H9 (cell line): ENCODE measurements at regions not wholly inside any gene's neighbourhood (a gene's known extent, or its start where the extent isn't known, plus 50 kb on each side); places are given as distances from the start of the nearest gene placed in this dataset.

Experiments
- DNase-seq: peaks from one replicate; pipeline ENCODE4 v3.0.0-alpha.2; 2017
- H2AFZ ChIP-seq: one replicate; pipeline ENCODE4 v1.6.1; 2013; ENCODE audit warnings: mild to moderate bottlenecking, low read length, control low read depth, moderate library complexity
- H2AK5ac ChIP-seq: 2 replicates; pipeline ENCODE4 v1.6.1; 2013; ENCODE audit warnings: low read length, control low read depth, mixed read lengths; ENCODE audit not compliant: insufficient read length
- H2BK120ac ChIP-seq: one replicate; pipeline ENCODE4 v1.6.1; 2013; ENCODE audit warnings: low read depth, mild to moderate bottlenecking, low read length, control low read depth, inconsistent platforms; ENCODE audit not compliant: poor library complexity, severe bottlenecking
- H2BK12ac ChIP-seq: 2 replicates; pipeline ENCODE4 v1.6.1; 2013; ENCODE audit warnings: low read length, control low read depth, mixed read lengths, low read depth; ENCODE audit not compliant: insufficient read length
- H2BK15ac ChIP-seq: 2 replicates; pipeline ENCODE4 v1.6.1; 2013; ENCODE audit warnings: low read depth, low read length, control low read depth
- H2BK20ac ChIP-seq: one replicate; pipeline ENCODE4 v1.6.1; 2013; ENCODE audit warnings: low read depth, mild to moderate bottlenecking, low read length, control low read depth, inconsistent platforms; ENCODE audit not compliant: poor library complexity, severe bottlenecking
- H2BK5ac ChIP-seq: 2 replicates; pipeline ENCODE4 v1.6.1; 2013; ENCODE audit warnings: low read length, control low read depth, mixed read lengths; ENCODE audit not compliant: insufficient read length
- H3K14ac ChIP-seq: 2 replicates; pipeline ENCODE4 v1.6.1; 2013; ENCODE audit warnings: low read length, control low read depth; ENCODE audit not compliant: insufficient read depth
- H3K18ac ChIP-seq: 2 replicates; pipeline ENCODE4 v1.6.1; 2013; ENCODE audit warnings: low read depth, mild to moderate bottlenecking, mixed read lengths, low read length, control low read depth; ENCODE audit not compliant: insufficient read length
- H3K23ac ChIP-seq: 2 replicates; pipeline ENCODE4 v1.6.1; 2013; ENCODE audit warnings: low read length, control low read depth, mixed read lengths, low read depth; ENCODE audit not compliant: insufficient read length
- H3K23me2 ChIP-seq: 2 replicates; pipeline ENCODE4 v1.6.1; 2013; ENCODE audit warnings: low read depth, mild to moderate bottlenecking, mixed read lengths, low read length, control low read depth; ENCODE audit not compliant: insufficient read length, poor library complexity, severe bottlenecking
- H3K27ac ChIP-seq: 2 replicates; pipeline ENCODE4 v1.5.1; 2013; ENCODE audit warnings: low read length, control low read depth, mixed read lengths, low read depth; ENCODE audit not compliant: insufficient read length
- H3K27me3 ChIP-seq: 2 replicates; pipeline ENCODE4 v1.6.1; 2013; ENCODE audit warnings: low read length, control low read depth, inconsistent platforms; ENCODE audit not compliant: insufficient read depth
- H3K4ac ChIP-seq: 2 replicates; pipeline ENCODE4 v1.6.1; 2013; ENCODE audit warnings: low read depth, mild to moderate bottlenecking, control low read depth, inconsistent platforms, low read length, moderate library complexity
- H3K4me1 ChIP-seq: 2 replicates; pipeline ENCODE4 v1.6.1; 2013; ENCODE audit warnings: low read length, control low read depth, inconsistent platforms; ENCODE audit not compliant: insufficient read depth
- H3K4me2 ChIP-seq: 2 replicates; pipeline ENCODE4 v1.6.1; 2013; ENCODE audit warnings: low read length, control low read depth, mixed read lengths; ENCODE audit not compliant: insufficient read length, insufficient read depth
- H3K56ac ChIP-seq: 2 replicates; pipeline ENCODE4 v1.6.1; 2013; ENCODE audit warnings: low read depth, mild to moderate bottlenecking, mixed read lengths, low read length, control low read depth; ENCODE audit not compliant: insufficient read length
- H3K79me1 ChIP-seq: 2 replicates; pipeline ENCODE4 v1.6.1; 2013; ENCODE audit warnings: low read depth, mild to moderate bottlenecking, moderate library complexity, low read length, control low read depth, inconsistent platforms; ENCODE audit not compliant: insufficient read depth, poor library complexity, severe bottlenecking
- H3K79me2 ChIP-seq: 2 replicates; pipeline ENCODE4 v1.6.1; 2013; ENCODE audit warnings: low read length, control low read depth, inconsistent platforms; ENCODE audit not compliant: insufficient read depth
- H3K9ac ChIP-seq: 2 replicates; pipeline ENCODE4 v1.6.1; 2013; ENCODE audit warnings: low read length, control low read depth, mixed read lengths; ENCODE audit not compliant: insufficient read length; ENCODE audit errors: extremely low read depth
- H3K9me3 ChIP-seq: one replicate; pipeline ENCODE4 v1.6.1; 2013; ENCODE audit warnings: low read depth, low read length, inconsistent platforms; ENCODE audit not compliant: control insufficient read depth
- H3T11ph ChIP-seq: one replicate; pipeline ENCODE4 v1.6.1; 2013; ENCODE audit warnings: mild to moderate bottlenecking, low read length, control low read depth, inconsistent platforms
- H4K20me1 ChIP-seq: one replicate; pipeline ENCODE4 v1.6.1; 2013; ENCODE audit not compliant: control insufficient read depth, insufficient read length, insufficient read depth
- H4K5ac ChIP-seq: 2 replicates; pipeline ENCODE4 v1.6.1; 2013; ENCODE audit warnings: low read depth, mild to moderate bottlenecking, mixed read lengths, low read length, control low read depth; ENCODE audit not compliant: insufficient read length
- H4K8ac ChIP-seq: replicated peaks from 2 replicates; pipeline ENCODE4 v1.6.1; 2013; ENCODE audit warnings: low read length, control low read depth, mixed read lengths, low read depth; ENCODE audit not compliant: insufficient read length
- H4K91ac ChIP-seq: 2 replicates; pipeline ENCODE4 v1.6.1; 2013; ENCODE audit warnings: low read depth, mild to moderate bottlenecking, moderate library complexity, mixed read lengths, low read length, control low read depth; ENCODE audit not compliant: insufficient read length
- H3K27ac Mint-ChIP-seq, 3 experiments: 2 replicates in 2 of 3; 3 replicates in 1 of 3; pipeline ENCODE4 v1.8.0; 2020 to 2021; ENCODE audit warnings: mixed read lengths in 3 of 3, mild to moderate bottlenecking in 1 of 3, moderate library complexity in 1 of 3
- H3K27me3 Mint-ChIP-seq: 2 replicates; pipeline ENCODE4 v1.8.0; 2021; ENCODE audit warnings: low read depth, mild to moderate bottlenecking, moderate library complexity, mixed read lengths
- H3K36me3 Mint-ChIP-seq, 3 experiments: 2 replicates in 2 of 3; 3 replicates in 1 of 3; pipeline ENCODE4 v1.8.0; 2020 to 2021; ENCODE audit warnings: low read depth in 3 of 3, mixed read lengths in 3 of 3; ENCODE audit not compliant: insufficient read depth in 1 of 3
- H3K4me1 Mint-ChIP-seq, 2 experiments: 2 replicates each; pipeline ENCODE4 v1.8.0; 2020; ENCODE audit warnings: mixed read lengths in 2 of 2
- H3K4me3 Mint-ChIP-seq, 2 experiments: 2 replicates in 1 of 2; 3 replicates in 1 of 2; pipeline ENCODE4 v1.8.0; 2020 to 2021; ENCODE audit warnings: mild to moderate bottlenecking in 2 of 2, mixed read lengths in 2 of 2, moderate library complexity in 1 of 2
- H3K9me3 Mint-ChIP-seq, 2 experiments: 2 replicates in 1 of 2; 3 replicates in 1 of 2; pipeline ENCODE4 v1.8.0; 2020; ENCODE audit warnings: mild to moderate bottlenecking in 2 of 2, mixed read lengths in 2 of 2, moderate library complexity in 1 of 2
- WGBS: extraction: QIAGEN DNeasy Blood & Tissue Kit; methylation state at CpG from one replicate; pipeline ENCODE4 v1.1.7; 2013; ENCODE audit warnings: missing lambda C conversion rate, low lambda C conversion rate, mixed read lengths; ENCODE audit not compliant: insufficient read length; ENCODE audit errors: extremely low coverage; 5-methylcytosine and 5-hydroxymethylcytosine counted together
- TF ChIP-seq, protein P1 (sequence below): fragments of 200-600 bp; sonication (generic); conservative IDR thresholded peaks from 3 replicates; pipeline ENCODE4 v1.8.0; 2021; ENCODE audit warnings: antibody characterized with exemption, mild to moderate bottlenecking

DNA sequence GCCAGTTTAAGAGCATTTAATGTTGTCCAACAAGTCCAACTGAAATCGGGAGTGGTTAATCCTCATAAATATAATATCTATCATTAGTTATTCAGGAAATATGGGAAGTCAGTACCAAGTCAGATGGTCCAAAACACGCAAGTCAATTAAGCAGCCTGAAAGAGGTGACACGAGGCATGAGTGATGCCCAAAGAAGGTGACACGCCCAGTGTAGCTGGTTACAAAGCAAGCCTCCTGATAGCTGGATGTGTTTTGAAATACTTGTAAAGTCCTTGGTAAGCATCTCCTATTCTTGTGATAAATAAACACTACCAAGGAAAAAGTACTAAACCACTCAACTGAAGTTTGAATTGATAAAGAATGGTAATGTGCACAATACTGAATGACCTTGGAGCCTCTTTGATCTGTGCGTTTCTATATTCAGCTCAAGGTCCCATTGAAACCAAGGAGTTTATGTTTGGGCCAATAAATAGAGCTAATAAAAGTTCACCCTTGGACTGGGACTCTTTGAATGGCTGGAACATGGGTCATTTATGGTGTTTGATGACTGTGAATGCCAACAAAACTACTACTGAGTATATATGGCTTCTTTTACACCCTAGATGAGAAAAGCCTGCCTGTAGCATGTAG, 93.2 kb upstream of the KLF3 start:
- H2AFZ ChIP-seq, result no peak overlapping the region
- H3K27me3 ChIP-seq, result no peaks in the 10 kb centered on the region
- H3K4me1 Mint-ChIP-seq, result peaks cover 0 to 4% of the 10 kb centered on the region in 2 experiments; a peak in 1 of 4 replicates
- no peak overlapping the region for H2BK12ac ChIP-seq
- no peak overlapping the region for H4K5ac ChIP-seq
- H3K4me3 Mint-ChIP-seq, result no peak overlapping the region
- H2BK120ac ChIP-seq, result no peak overlapping the region
- H3K27me3 Mint-ChIP-seq, result no peaks in the 10 kb centered on the region; the same call in none of the 2 replicates
- TF ChIP-seq, protein P1, sequence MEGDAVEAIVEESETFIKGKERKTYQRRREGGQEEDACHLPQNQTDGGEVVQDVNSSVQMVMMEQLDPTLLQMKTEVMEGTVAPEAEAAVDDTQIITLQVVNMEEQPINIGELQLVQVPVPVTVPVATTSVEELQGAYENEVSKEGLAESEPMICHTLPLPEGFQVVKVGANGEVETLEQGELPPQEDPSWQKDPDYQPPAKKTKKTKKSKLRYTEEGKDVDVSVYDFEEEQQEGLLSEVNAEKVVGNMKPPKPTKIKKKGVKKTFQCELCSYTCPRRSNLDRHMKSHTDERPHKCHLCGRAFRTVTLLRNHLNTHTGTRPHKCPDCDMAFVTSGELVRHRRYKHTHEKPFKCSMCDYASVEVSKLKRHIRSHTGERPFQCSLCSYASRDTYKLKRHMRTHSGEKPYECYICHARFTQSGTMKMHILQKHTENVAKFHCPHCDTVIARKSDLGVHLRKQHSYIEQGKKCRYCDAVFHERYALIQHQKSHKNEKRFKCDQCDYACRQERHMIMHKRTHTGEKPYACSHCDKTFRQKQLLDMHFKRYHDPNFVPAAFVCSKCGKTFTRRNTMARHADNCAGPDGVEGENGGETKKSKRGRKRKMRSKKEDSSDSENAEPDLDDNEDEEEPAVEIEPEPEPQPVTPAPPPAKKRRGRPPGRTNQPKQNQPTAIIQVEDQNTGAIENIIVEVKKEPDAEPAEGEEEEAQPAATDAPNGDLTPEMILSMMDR, result no peak
- H2BK15ac ChIP-seq, result no peak overlapping the region
- H3K4me2 ChIP-seq, result no peak overlapping the region
- H2BK5ac ChIP-seq, result no peak overlapping the region
- no CpG with 5 or more reads among the region's 5 CpGs for WGBS
- no peaks in the 10 kb centered on the region for H3K36me3 Mint-ChIP-seq
- no peak overlapping the region for H3K27ac Mint-ChIP-seq
- H3K14ac ChIP-seq, result no peak overlapping the region
- H3K79me1 ChIP-seq, result no peaks in the 10 kb centered on the region
- DNase-seq, result no peak
- H3K56ac ChIP-seq, result no peak overlapping the region
- no peak overlapping the region for H3K4ac ChIP-seq
- H3K9me3 ChIP-seq, result peaks cover 4% of the 10 kb centered on the region
- no peak overlapping the region for H4K8ac ChIP-seq
- no peak overlapping the region for H4K91ac ChIP-seq
- H2BK20ac ChIP-seq, result no peak overlapping the region
- H3K23me2 ChIP-seq, result no peaks in the 10 kb centered on the region
- no peaks in the 10 kb centered on the region for H3K9me3 Mint-ChIP-seq
- no peak overlapping the region for H3K9ac ChIP-seq
- no peaks in the 10 kb centered on the region for H4K20me1 ChIP-seq
- no peak overlapping the region for H3K27ac ChIP-seq
- H3K4me1 ChIP-seq, result no peaks in the 10 kb centered on the region
- H2AK5ac ChIP-seq, result no peak overlapping the region
- H3K18ac ChIP-seq, result no peak overlapping the region
- H3K79me2 ChIP-seq, result no peaks in the 10 kb centered on the region
- H3K23ac ChIP-seq, result no peak overlapping the region
- H3T11ph ChIP-seq, result no peak overlapping the region
